HUES6 (cell line): ENCODE measurements at regions not wholly inside any gene's neighbourhood (a gene's known extent, or its start where the extent isn't known, plus 50 kb on each side); places are given as distances from the start of the nearest gene placed in this dataset.

Experiments used
- H3K27ac ChIP-seq: 2 replicates; pipeline ENCODE4 v1.7.0; 2013; ENCODE audit warnings: low read depth, mild to moderate bottlenecking, low read length, inconsistent platforms
- H3K27me3 ChIP-seq: 2 replicates; pipeline ENCODE4 v1.6.1; 2013; ENCODE audit warnings: low read length; ENCODE audit not compliant: control insufficient read depth, insufficient read depth
- H3K36me3 ChIP-seq: 2 replicates; pipeline ENCODE4 v1.6.1; 2013; ENCODE audit warnings: low read length; ENCODE audit not compliant: control insufficient read depth, insufficient read depth
- H3K4me1 ChIP-seq: 2 replicates; pipeline ENCODE4 v1.6.1; 2013; ENCODE audit warnings: low read length; ENCODE audit not compliant: control insufficient read depth, insufficient read depth
- H3K4me3 ChIP-seq: 2 replicates; pipeline ENCODE4 v1.5.1; 2013; ENCODE audit warnings: low read depth, low read length
- H3K9ac ChIP-seq: one replicate; pipeline ENCODE4 v1.6.1; 2013; ENCODE audit warnings: mild to moderate bottlenecking, low read length
- H3K9me3 ChIP-seq: 2 replicates; pipeline ENCODE4 v1.6.1; 2013; ENCODE audit warnings: low read depth, low read length; ENCODE audit not compliant: control insufficient read depth, insufficient read depth

DNA sequence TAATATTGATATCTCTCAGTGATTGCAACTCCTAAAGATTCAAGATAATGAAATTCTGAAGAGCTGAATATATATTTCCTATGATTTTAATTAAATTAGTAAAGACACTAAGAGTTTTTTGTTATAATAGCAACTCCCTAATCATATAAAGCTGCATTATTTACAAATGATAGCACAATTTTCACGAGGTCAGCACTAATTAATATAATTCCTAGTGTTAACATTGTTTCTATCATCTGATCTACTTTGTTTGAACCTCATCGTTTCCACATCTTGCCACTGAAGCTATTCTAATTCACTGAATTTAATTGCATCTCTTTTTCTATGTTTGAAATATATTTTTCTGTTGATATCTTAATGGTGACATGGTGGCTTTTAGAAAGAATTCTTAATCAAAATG is 279.1 kb upstream of the ADGRL4 start:
- Histone ChIP-seq H3K9ac (no peak overlapping the region), H3K27me3 (no peaks in the 10 kb centered on the region), H3K4me1 (no peaks in the 10 kb centered on the region), H3K36me3 (no peaks in the 10 kb centered on the region), H3K27ac (no peak overlapping the region), H3K9me3 (no peaks in the 10 kb centered on the region), H3K4me3 (no peak overlapping the region)

DNA sequence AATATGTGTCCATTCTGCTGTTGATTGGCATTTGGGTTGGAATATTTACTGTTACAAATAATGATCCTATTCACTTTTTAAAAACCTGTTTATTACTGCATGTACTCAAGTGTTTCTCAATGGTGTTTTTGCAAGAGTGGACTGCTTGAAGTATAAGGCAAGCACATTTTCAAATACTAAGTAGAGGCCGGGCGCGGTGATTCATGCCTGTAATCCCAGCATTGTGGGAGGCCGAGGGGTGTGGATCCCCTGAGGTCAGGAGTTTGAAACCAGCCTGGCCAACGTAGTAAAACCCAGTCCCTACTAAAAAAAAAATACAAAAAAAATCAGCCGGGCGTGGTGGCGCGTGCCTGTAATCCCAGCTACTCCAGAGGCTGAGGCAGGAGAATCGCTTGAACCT is 276.9 kb upstream of the ADGRL4 start:
- no peaks in the 10 kb centered on the region for H3K27me3 ChIP-seq
- H3K36me3 ChIP-seq, result no peaks in the 10 kb centered on the region
- no peaks in the 10 kb centered on the region for H3K9me3 ChIP-seq
- H3K4me3 ChIP-seq, result no peak overlapping the region
- H3K9ac ChIP-seq, result no peak overlapping the region
- no peaks in the 10 kb centered on the region for H3K4me1 ChIP-seq
- H3K27ac ChIP-seq, result no peak overlapping the region

DNA sequence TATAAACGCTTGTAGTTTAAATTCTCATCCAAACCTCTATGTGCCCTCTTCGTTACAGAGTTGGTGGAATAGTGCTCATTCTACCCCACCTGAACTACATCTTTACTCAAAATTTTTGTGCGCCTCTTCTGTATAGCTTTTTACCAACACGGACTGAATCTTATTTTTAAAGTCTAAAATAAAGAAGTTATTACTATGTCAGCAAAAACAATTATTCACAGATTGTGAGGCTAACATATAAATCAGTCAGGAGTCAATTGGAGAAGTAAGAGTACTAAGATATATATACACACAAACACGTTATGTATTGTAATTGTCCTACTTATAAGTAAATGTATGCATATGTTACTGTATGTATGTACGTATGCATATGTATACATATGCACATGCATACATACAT is 274.9 kb upstream of the ADGRL4 start:
- Histone ChIP-seq H3K9me3 (no peaks in the 10 kb centered on the region), H3K36me3 (no peaks in the 10 kb centered on the region)

DNA sequence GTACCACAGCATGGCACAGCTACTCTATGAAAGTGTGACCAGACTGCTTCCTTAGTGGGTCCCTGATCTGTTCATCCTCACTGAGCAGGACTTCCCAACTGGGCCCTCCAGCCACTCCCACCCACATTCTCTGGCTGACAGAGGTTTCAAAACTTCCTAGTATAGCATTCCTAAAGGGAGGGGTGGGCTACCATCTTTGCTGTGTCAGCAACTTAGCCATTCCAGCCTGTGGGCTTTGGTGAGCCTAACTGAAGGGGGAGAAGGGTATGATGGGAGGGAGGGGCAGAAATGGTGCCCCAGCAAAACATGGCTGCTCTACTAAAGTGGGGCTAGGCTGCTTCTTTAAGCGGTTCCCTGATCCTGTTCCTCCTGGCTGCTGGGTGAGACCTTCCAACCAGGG is 265.2 kb upstream of the ADGRL4 start:
- no peaks in the 10 kb centered on the region for H3K36me3 ChIP-seq
- no peak overlapping the region for H3K4me3 ChIP-seq
- H3K27me3 ChIP-seq, result no peaks in the 10 kb centered on the region
- H3K27ac ChIP-seq, result no peak overlapping the region
- H3K9me3 ChIP-seq, result peaks cover 12% of the 10 kb centered on the region
- no peak overlapping the region for H3K9ac ChIP-seq
- no peaks in the 10 kb centered on the region for H3K4me1 ChIP-seq

More for the DNA sequence above, 274.9 kb upstream of the ADGRL4 start:
- H3K9ac ChIP-seq, result no peak overlapping the region
- H3K4me1 ChIP-seq, result no peaks in the 10 kb centered on the region
- no peak overlapping the region for H3K4me3 ChIP-seq
- H3K27me3 ChIP-seq, result no peaks in the 10 kb centered on the region
- no peak overlapping the region for H3K27ac ChIP-seq

DNA sequence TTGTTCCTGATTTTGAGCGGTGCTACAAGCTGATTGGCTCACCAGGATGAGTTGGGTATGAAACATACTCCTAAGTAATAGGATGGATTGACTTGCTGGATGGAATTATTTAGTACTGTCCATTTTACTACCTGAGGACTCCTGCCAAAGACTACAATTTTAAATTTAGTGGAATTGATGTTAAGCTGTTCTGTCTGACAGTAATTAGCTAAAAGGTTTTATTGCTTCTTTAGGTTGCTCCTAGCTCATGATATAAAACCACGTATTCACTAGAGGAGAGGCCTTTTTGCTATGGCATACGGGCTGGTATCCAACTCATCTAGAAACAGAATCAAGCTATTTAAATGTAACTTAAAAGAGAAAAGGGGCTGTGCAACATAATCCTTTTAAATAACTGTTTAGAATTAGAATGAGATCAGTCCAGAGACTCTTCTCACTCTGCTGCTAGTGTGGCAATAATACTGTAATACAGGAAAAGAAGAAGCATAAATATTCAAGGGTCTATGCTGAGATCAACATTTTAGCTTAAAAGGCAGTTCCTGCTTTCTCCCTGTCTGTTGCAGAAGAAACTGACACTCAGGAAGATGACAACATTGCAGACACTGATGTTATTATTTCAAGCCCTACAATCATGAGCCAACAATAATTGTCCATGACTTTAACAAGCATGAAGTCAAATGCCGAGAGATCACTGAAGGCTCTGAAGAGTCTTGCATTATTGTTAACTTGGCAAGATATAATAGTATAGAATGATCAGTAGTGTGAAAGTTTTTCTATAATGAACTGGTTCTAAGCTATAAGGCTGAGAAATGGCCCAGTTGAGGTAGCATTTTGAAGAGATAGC is 258.7 kb upstream of the ADGRL4 start:
- Histone ChIP-seq H3K4me1 (peaks cover 46% of the 10 kb centered on the region), H3K9ac (no peak overlapping the region), H3K27ac (no peak overlapping the region), H3K9me3 (no peaks in the 10 kb centered on the region), H3K4me3 (no peak overlapping the region), H3K36me3 (no peaks in the 10 kb centered on the region), H3K27me3 (no peaks in the 10 kb centered on the region)

DNA sequence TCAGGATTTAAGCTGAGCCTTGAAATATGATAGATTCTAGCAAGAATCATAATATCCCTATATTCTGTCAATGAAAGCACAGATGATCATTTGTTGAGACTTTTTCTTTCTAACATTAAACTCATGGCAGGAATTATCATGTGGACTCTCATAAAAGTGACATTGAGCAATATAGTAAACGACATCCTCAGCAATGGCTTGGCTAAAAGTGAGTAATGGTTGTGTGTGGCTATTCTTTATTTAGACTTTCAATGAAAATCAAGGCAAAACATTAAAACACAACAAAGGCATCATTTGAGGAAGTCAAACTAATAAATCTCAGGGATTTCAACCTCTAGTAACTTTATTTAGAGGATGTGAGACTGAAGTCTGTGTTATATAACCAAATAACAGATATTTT is 257.8 kb upstream of the ADGRL4 start:
- no peaks in the 10 kb centered on the region for H3K36me3 ChIP-seq
- no peak overlapping the region for H3K9ac ChIP-seq
- H3K4me3 ChIP-seq, result no peak overlapping the region
- peak overlapping the region; percentile 2; the same call in 1 of the 2 replicates for H3K27ac ChIP-seq
- peaks cover 50% of the 10 kb centered on the region for H3K4me1 ChIP-seq
- H3K27me3 ChIP-seq, result no peaks in the 10 kb centered on the region
- no peaks in the 10 kb centered on the region for H3K9me3 ChIP-seq

DNA sequence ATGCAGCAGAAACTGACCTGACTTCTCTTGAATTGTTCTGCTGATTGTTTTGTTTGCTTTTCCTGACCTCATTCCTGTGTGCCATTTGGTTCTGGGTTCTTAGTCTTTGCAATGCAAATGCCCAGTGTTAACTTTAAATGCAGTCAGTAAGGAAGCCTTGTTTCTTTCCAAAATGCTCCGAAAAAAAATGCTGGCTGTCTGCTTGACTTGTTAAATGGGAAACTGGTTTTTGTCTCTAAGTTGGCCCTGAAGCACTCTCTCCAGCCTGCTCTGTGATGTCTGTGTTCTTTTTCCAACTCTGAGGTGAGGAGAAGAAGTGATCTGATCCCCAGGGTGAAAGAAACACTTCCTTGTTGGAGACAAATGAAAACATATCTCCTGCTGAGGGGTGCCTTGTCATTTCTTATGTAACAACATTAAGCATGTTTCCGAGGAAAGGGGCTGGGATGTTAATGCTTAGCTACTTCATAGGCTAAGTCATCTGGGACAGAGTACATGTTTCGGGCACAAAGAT is 256.3 kb upstream of the ADGRL4 start:
- peak overlapping the region; percentile 54 for H3K9ac ChIP-seq
- peaks cover 50% of the 10 kb centered on the region for H3K4me1 ChIP-seq
- H3K36me3 ChIP-seq, result no peaks in the 10 kb centered on the region
- H3K27me3 ChIP-seq, result no peaks in the 10 kb centered on the region
- peak overlapping the region; percentile 25 for H3K4me3 ChIP-seq
- no peaks in the 10 kb centered on the region for H3K9me3 ChIP-seq
- H3K27ac ChIP-seq, result peak overlapping the region; percentile 75

DNA sequence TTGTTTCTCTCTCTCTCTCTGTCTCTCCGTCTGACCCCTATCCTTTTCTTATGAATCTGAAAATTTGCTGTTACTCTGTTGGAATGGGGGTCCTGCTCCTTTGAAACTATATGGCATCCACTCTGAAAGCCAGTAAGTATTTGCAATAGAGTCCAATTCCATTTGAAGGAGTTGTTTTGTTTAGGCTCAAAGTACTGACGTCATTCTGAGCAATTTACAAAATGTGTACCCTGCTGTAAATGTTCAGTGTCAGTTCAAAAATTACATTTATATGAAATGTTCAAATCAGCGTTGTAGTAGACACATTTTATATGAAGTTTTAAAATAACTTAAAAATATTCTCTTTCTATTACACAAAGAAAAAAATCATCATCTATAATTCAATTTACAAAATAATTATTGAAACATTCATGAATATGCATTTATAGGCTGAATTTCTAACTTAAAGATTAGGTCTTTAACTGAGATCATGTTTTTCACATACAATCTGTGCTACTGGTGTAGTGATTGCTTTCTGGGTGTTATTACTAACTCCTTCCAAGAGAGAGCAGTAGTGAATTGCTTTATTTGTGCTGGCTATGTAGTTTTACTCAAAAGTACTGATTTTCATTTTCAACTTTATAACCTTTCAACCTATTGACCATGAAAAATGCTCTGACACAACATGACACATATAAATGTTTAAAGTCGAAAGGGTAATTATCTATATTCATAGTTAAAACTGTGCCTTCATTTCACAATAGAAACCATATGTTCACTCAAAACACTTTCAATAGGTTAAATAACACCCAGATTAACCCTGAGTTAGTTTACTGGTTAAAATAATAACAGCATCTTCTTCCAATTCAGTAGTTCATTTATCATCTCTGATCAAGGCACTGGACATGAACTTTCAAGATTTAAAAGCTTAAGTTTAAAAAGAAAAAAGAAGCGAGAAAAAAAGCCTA is 253.1 kb upstream of the ADGRL4 start:
- Histone ChIP-seq H3K27me3 (no peaks in the 10 kb centered on the region), H3K36me3 (no peaks in the 10 kb centered on the region), H3K9me3 (no peaks in the 10 kb centered on the region), H3K4me1 (peaks cover 43% of the 10 kb centered on the region), H3K4me3 (no peak overlapping the region), H3K9ac (no peak overlapping the region), H3K27ac (no peak overlapping the region)

DNA sequence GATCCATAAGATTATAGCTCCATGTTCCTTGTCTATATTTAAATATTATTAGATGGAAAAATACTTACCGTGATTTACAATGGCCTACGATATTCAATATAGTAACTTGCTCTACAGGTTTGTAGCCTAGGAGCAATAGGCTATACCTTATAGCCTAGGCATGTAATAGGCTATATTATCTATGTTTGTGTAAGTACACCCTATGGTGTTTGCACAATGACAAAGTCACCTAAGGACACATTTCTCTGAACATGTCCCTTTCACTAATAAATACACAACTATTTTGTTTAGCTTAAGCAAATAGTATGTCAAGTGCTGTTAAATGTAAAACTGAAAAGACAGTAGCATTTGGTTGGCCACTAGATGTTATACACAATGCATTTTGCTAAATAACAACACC is 248.9 kb upstream of the ADGRL4 start:
- Histone ChIP-seq H3K27ac (no peak overlapping the region), H3K36me3 (no peaks in the 10 kb centered on the region), H3K4me1 (peaks cover 4% of the 10 kb centered on the region; the same call in 1 of the 2 replicates), H3K4me3 (no peak overlapping the region), H3K9me3 (no peaks in the 10 kb centered on the region), H3K9ac (no peak overlapping the region), H3K27me3 (no peaks in the 10 kb centered on the region)

DNA sequence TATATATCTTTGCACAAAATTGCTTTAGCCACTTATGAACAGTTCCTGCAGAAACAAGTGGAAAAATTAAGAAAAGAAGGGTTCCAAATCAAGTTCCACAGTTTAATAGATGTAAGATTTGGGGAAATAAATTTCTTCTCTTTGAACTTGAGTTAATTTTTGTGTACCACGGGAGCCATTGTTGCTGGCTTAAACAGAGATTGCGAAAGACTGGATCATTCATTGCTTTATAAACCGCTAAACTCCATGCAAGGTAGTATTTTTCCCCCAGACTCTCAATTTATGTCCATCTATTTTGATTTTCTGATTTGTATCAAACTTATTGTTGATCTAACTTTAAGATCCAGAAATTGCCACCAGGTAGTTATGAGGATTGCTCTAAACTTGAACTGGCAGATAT is 246.1 kb upstream of the ADGRL4 start:
- Histone ChIP-seq H3K27ac (no peak overlapping the region), H3K36me3 (no peaks in the 10 kb centered on the region), H3K4me1 (no peaks in the 10 kb centered on the region), H3K4me3 (no peak overlapping the region), H3K9ac (no peak overlapping the region), H3K27me3 (no peaks in the 10 kb centered on the region), H3K9me3 (no peaks in the 10 kb centered on the region)

DNA sequence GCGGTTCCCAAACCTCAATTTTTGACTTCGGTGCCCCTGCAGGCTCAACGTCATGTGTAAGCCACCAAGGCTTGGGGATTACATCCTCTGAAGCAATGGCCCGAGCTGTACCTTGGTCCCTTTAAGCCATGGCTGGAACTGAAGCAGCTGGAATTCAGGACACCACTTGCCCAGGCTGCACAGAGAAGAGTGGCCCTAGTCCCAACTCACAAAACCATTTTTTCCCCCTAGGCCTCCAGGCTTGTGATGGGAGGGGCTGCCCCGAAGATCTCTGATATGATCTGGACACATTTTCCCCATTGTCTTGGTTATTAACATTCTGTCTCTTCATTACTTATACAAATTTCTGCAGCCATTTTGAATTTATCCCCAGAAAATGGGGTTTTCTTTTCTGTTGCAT is 233.3 kb upstream of the ADGRL4 start:
- Histone ChIP-seq H3K36me3 (no peaks in the 10 kb centered on the region), H3K9ac (no peak overlapping the region), H3K9me3 (peaks cover 21% of the 10 kb centered on the region), H3K27me3 (no peaks in the 10 kb centered on the region), H3K4me3 (no peak overlapping the region), H3K4me1 (peaks cover 14% of the 10 kb centered on the region), H3K27ac (no peak overlapping the region)
